Stimulated activated effector memory CD8-positive, alpha-beta T cell treated with anti-CD3 and anti-CD28 coated beads, Interleukin-12 subunit alpha, Interleukin-12 subunit beta, amount 100 ng/mL, for 72 hours (primary cell): ENCODE measurements at regions not wholly inside any gene's neighbourhood (a gene's known extent, or its start where the extent isn't known, plus 50 kb on each side); places are given as distances from the start of the nearest gene placed in this dataset.
"Not testable (repeated sequence)": the region's sequence is repeated elsewhere in the genome, so short reads cannot be mapped to it uniquely, and the experiment has no call there.

Source experiments
- ATAC-seq: fragments of 150-1000 bp; cut with Tn5 transposase; 2 replicates; pipeline ENCODE4 v1.10.0; 2021
- DNase-seq, 2 donors: peaks; one replicate each; pipeline ENCODE4 v3.0.0; 2021 to 2022; ENCODE audit warnings: low spot score in 2 of 2
- H3K27ac Mint-ChIP-seq: one replicate; pipeline ENCODE4 v1.8.0; 2022; ENCODE audit warnings: mild to moderate bottlenecking, mixed read lengths
- H3K36me3 Mint-ChIP-seq: one replicate; pipeline ENCODE4 v1.8.0; 2022; ENCODE audit warnings: mild to moderate bottlenecking, mixed read lengths
- H3K4me1 Mint-ChIP-seq: one replicate; pipeline ENCODE4 v1.8.0; 2022; ENCODE audit warnings: mixed read lengths
- H3K4me3 Mint-ChIP-seq: one replicate; pipeline ENCODE4 v1.8.0; 2022; ENCODE audit warnings: mild to moderate bottlenecking, mixed read lengths
- H3K9me3 Mint-ChIP-seq: one replicate; pipeline ENCODE4 v1.8.0; 2022; ENCODE audit warnings: mixed read lengths

- H3K9me3 Mint-ChIP-seq, result no peaks in the 10 kb centered on the region
- no peak overlapping the region for H3K27ac Mint-ChIP-seq
- ATAC-seq (no peak), DNase-seq (no peak)
- H3K4me1 Mint-ChIP-seq, result peaks cover 14% of the 10 kb centered on the region
- H3K36me3 Mint-ChIP-seq, result no peaks in the 10 kb centered on the region
- H3K4me3 Mint-ChIP-seq, result no peak overlapping the region
Observed at GRCh38 chr1:60280256-60280655, 206.7 kb upstream of the C1orf87 start.

GRCh38 chr1:60279798-60280197 lies 206.2 kb upstream of the C1orf87 start:
- Mint-ChIP-seq H3K27ac (no peak overlapping the region), H3K4me1 (peaks cover 14% of the 10 kb centered on the region), H3K36me3 (no peaks in the 10 kb centered on the region), H3K4me3 (no peak overlapping the region), H3K9me3 (no peaks in the 10 kb centered on the region)
- DNase-seq (no peak), ATAC-seq (no peak)

GRCh38 chr1:60277269-60277668 lies 203.7 kb upstream of the C1orf87 start:
- peaks cover 14% of the 10 kb centered on the region for H3K4me1 Mint-ChIP-seq
- no peaks in the 10 kb centered on the region for H3K9me3 Mint-ChIP-seq
- no peak overlapping the region for H3K27ac Mint-ChIP-seq
- no peaks in the 10 kb centered on the region for H3K36me3 Mint-ChIP-seq
- ATAC-seq (no peak), DNase-seq (no peak)
- no peak overlapping the region for H3K4me3 Mint-ChIP-seq

- Mint-ChIP-seq H3K36me3 (no peaks in the 10 kb centered on the region), H3K9me3 (no peaks in the 10 kb centered on the region), H3K4me1 (no peaks in the 10 kb centered on the region), H3K4me3 (no peak overlapping the region), H3K27ac (no peak overlapping the region)
- no peak for DNase-seq
- no peak for ATAC-seq
Observed at GRCh38 chr1:60274422-60275290, 201.1 kb upstream of the C1orf87 start.

DNA sequence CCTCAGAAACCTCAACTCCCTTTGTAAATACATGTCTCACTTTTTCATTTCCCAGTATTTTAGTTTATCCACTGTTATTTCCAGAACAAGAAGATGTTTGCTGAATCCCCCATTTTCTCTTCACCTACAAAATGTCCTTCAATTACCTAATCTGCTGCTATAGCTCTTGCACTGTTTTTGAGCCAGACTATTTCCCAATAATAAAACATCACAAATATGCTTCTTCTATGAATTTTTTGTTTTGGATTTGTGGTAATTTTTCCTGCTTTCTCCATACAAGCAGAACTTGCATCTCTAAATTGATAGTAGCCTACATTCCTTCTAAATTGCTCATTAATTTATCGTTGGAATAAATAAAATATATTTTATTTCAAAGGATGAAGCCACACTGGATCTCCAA lies 199.6 kb upstream of the C1orf87 start:
- ATAC-seq, result no peak
- H3K4me3 Mint-ChIP-seq, result no peak overlapping the region
- no peaks in the 10 kb centered on the region for H3K4me1 Mint-ChIP-seq
- no peak for DNase-seq
- no peaks in the 10 kb centered on the region for H3K9me3 Mint-ChIP-seq
- H3K27ac Mint-ChIP-seq, result no peak overlapping the region
- H3K36me3 Mint-ChIP-seq, result no peaks in the 10 kb centered on the region

DNA sequence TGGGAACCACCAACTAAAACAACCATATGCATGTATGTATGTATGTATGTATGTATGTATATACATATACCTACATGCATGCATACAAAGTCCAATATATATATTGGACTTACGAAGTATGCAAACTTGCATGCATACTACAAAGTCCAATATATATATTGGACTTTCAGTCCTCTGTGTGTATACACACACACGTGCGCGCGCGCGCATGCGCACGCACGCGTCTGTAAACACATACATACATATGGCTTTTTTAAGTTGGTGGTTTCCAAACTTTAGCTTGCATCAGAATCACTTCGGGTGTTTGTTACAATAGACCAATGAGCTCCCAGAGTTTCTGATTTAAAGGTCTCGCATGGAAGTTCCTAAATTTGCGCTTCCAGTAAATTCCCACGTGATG lies 197.5 kb upstream of the C1orf87 start:
- no peaks in the 10 kb centered on the region for H3K4me1 Mint-ChIP-seq
- H3K36me3 Mint-ChIP-seq, result no peaks in the 10 kb centered on the region
- ATAC-seq, result no peak
- no peak for DNase-seq
- H3K27ac Mint-ChIP-seq, result no peak overlapping the region
- no peaks in the 10 kb centered on the region for H3K9me3 Mint-ChIP-seq
- H3K4me3 Mint-ChIP-seq, result no peak overlapping the region

GRCh38 chr1:60268451-60268850 lies 194.9 kb upstream of the C1orf87 start:
- no peak for ATAC-seq

GRCh38 chr1:60265560-60266535 lies 192.3 kb upstream of the C1orf87 start:
- Mint-ChIP-seq H3K4me1 (no peaks in the 10 kb centered on the region), H3K4me3 (no peak overlapping the region), H3K9me3 (no peaks in the 10 kb centered on the region), H3K36me3 (no peaks in the 10 kb centered on the region), H3K27ac (no peak overlapping the region)
- no peak for ATAC-seq
- no peak for DNase-seq

More at GRCh38 chr1:60268451-60268850, 194.9 kb upstream of the C1orf87 start:
- no peaks in the 10 kb centered on the region for H3K9me3 Mint-ChIP-seq
- no peaks in the 10 kb centered on the region for H3K4me1 Mint-ChIP-seq
- no peaks in the 10 kb centered on the region for H3K36me3 Mint-ChIP-seq
- H3K27ac Mint-ChIP-seq, result no peak overlapping the region
- no peak overlapping the region for H3K4me3 Mint-ChIP-seq
- no peak for DNase-seq

DNA sequence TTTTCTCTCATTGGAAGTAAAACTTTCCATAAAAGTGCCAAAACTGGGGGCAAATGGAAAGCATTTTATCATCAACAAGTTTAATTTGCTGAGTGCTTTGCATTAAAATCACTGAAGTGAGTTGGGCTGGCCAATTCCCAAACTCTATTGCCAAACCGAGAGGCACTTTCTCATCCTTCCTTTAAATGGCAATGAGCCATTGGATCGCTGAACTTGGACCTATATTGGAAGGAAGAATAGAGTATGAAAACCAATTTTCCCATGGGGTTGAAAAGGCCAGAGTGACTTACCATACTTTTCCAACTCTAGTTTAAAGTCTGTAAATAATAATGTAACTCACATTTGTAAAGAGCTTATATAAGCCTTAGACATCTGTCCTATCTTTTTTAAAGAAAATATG lies 189.1 kb upstream of the C1orf87 start:
- Mint-ChIP-seq H3K4me1 (no peaks in the 10 kb centered on the region), H3K27ac (no peak overlapping the region), H3K9me3 (peaks cover 2% of the 10 kb centered on the region), H3K4me3 (no peak overlapping the region), H3K36me3 (no peaks in the 10 kb centered on the region)
- no peak for ATAC-seq
- DNase-seq, result no peak

DNA sequence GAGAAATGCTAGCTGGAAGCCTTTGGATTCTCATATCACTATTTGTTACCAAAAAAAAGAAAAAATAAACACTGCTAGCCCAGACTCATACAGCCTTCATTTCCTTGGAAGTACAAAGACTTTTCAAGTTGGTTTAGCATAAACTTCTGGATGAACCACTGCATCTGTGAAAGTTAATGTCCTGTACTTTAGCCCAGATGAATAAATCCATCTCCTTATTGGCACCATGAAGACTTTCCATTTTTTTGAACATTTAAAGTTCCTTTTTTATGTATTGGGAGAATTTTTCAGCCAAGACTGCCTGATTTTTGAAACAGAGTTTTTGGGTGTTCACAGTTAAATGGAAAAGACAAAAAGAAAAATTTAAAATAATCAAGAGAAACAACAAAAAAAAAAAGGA lies 184.0 kb upstream of the C1orf87 start:
- H3K27ac Mint-ChIP-seq, result no peak overlapping the region
- peaks cover 2% of the 10 kb centered on the region for H3K9me3 Mint-ChIP-seq
- H3K4me3 Mint-ChIP-seq, result no peak overlapping the region

DNA sequence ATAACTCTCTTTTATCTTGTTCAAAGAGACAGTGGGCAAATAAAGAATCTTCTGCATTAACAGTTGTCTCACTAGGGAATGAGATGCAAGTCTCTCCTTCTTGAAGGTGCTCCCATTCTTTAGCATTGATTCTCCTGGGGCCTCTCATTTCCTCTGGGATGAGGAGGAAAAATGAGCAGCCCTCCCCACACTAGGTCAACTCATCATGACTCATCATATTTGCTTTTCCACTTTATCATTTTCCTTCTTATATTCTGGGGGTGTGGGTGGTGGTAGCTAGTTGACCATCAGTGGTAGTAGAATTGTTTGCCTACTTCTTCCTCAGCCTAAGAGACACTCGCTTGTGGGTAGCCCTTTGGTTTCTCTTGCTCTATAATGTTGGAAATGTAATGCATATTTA lies 182.0 kb upstream of the C1orf87 start:
- H3K4me1 Mint-ChIP-seq, result no peaks in the 10 kb centered on the region
- H3K36me3 Mint-ChIP-seq, result no peaks in the 10 kb centered on the region
- no peak overlapping the region for H3K4me3 Mint-ChIP-seq
- no peak for DNase-seq
- H3K27ac Mint-ChIP-seq, result no peak overlapping the region
- H3K9me3 Mint-ChIP-seq, result peaks cover 2% of the 10 kb centered on the region
- no peak for ATAC-seq

More for the DNA sequence above, 184.0 kb upstream of the C1orf87 start:
- Mint-ChIP-seq H3K36me3 (no peaks in the 10 kb centered on the region), H3K4me1 (no peaks in the 10 kb centered on the region)
- DNase-seq (no peak), ATAC-seq (no peak)

GRCh38 chr1:60251426-60251825 lies 177.9 kb upstream of the C1orf87 start:
- Mint-ChIP-seq H3K9me3 (peaks cover 3% of the 10 kb centered on the region), H3K36me3 (no peaks in the 10 kb centered on the region), H3K27ac (no peak overlapping the region), H3K4me1 (no peaks in the 10 kb centered on the region), H3K4me3 (no peak overlapping the region)
- DNase-seq (no peak), ATAC-seq (no peak)

DNA sequence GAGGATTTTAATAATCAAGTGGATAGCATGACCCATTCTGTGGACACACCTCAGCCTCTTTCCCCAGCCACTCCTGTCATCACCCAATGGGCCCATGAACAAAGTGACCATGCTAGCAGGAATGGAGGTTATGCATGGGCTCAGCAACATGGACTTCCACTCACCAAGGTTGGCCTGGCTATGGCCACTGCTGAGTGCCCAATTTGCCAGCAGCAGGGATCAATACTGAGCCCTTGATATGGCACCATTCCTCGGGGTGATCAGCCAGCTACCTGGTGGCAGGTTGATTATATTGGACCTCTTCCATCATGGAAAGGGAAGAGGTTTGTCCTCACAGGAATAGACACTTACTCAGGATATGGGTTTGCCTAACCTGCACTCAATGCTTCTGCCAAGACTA lies 173.9 kb upstream of the C1orf87 start:
- not testable (repeated sequence) for H3K36me3 Mint-ChIP-seq, DNase-seq, H3K4me3 Mint-ChIP-seq, H3K27ac Mint-ChIP-seq, H3K9me3 Mint-ChIP-seq, ATAC-seq, H3K4me1 Mint-ChIP-seq

DNA sequence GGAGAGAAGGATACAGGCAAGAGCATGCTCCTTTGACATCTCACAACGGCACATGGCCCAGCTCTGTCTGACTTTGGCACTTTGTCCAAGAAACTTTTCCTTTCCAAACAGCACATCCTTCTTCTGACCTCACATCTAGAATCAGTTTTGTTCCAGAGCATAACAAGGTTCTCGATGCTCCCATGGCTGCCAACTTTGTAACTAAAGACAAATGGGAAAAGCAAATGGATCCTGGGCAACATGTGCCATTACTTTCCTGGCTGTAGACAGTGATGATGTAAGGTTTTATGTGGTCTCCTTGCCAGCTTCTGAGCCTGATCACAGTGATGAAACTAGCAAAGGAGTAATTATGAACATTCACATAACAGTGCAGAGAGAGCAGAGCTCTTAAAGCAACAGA lies 171.8 kb upstream of the C1orf87 start:
- H3K27ac Mint-ChIP-seq, result no peak overlapping the region
- DNase-seq (no peak), ATAC-seq (no peak)
- no peaks in the 10 kb centered on the region for H3K36me3 Mint-ChIP-seq
- H3K9me3 Mint-ChIP-seq, result peaks cover 6% of the 10 kb centered on the region
- no peaks in the 10 kb centered on the region for H3K4me1 Mint-ChIP-seq
- no peak overlapping the region for H3K4me3 Mint-ChIP-seq

DNA sequence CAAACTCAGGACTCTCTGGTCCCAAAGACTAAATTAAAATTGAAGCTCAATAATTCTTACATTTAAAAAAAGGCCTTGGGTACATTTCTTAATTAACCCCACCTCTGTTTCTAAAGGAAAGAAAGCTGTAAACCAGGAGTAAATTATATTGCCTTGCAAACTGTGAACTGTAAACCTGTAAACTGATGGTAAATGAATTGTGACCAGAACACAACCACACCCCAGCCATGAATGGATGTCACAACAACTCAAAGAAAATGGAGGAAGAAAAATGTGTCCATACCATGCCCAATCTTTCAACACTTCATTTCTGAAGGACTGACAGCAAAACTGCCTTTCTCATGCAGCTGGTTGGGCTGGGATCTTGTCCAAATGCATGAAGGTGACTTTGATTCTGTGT lies 171.3 kb upstream of the C1orf87 start:
- DNase-seq (no peak), ATAC-seq (no peak)
- Mint-ChIP-seq H3K36me3 (no peaks in the 10 kb centered on the region), H3K4me3 (no peak overlapping the region), H3K27ac (no peak overlapping the region), H3K9me3 (peaks cover 6% of the 10 kb centered on the region), H3K4me1 (no peaks in the 10 kb centered on the region)

GRCh38 chr1:60235275-60235674 lies 161.7 kb upstream of the C1orf87 start:
- Mint-ChIP-seq H3K27ac (no peak overlapping the region), H3K4me1 (no peaks in the 10 kb centered on the region), H3K36me3 (no peaks in the 10 kb centered on the region), H3K4me3 (no peak overlapping the region), H3K9me3 (no peaks in the 10 kb centered on the region)
- ATAC-seq (no peak), DNase-seq (no peak)
